Body of pancreas (tissue), 4 donors: ENCODE measurements at regions not wholly inside any gene's neighbourhood (a gene's known extent, or its start where the extent isn't known, plus 50 kb on each side); places are given as distances from the start of the nearest gene placed in this dataset.

Experiments
- POLR2A ChIP-seq, 3 donors: fragments of 450-650 bp; IDR thresholded peaks; one replicate each; pipeline ENCODE4 v1.6.1; 2016; ENCODE audit warnings: antibody characterized with exemption in 3 of 3, mild to moderate bottlenecking in 2 of 3
- TF ChIP-seq, protein P1 (sequence below), 7 experiments: fragments of 450-650 bp in 4 of 7; fragments of 200-600 bp in 3 of 7; sonication (generic) in 3 of 7; IDR thresholded peaks; one replicate each; pipeline ENCODE4 v1.5.1; 2016 to 2019; ENCODE audit warnings: antibody characterized with exemption in 7 of 7

DNA sequence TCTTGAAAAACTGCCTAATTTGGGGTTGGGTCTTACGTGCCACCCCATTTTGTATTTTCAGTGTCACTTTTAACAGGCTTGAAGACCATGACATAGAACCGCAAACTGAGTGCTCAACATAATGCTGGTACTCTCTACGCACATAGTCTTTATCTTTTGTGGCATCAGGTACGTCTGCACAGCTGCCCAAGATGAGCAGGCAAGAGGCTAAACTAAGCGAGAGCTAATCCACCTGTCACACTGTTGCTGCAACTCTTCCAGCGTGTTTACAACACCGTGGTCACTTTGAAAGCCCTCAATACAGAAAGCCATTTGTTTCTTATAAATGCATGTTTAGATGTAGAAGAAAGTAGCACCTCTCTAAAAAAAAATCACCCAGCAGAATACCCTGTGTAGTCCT is 270.0 kb upstream of the TCF4 start:
- TF ChIP-seq, protein P1, sequence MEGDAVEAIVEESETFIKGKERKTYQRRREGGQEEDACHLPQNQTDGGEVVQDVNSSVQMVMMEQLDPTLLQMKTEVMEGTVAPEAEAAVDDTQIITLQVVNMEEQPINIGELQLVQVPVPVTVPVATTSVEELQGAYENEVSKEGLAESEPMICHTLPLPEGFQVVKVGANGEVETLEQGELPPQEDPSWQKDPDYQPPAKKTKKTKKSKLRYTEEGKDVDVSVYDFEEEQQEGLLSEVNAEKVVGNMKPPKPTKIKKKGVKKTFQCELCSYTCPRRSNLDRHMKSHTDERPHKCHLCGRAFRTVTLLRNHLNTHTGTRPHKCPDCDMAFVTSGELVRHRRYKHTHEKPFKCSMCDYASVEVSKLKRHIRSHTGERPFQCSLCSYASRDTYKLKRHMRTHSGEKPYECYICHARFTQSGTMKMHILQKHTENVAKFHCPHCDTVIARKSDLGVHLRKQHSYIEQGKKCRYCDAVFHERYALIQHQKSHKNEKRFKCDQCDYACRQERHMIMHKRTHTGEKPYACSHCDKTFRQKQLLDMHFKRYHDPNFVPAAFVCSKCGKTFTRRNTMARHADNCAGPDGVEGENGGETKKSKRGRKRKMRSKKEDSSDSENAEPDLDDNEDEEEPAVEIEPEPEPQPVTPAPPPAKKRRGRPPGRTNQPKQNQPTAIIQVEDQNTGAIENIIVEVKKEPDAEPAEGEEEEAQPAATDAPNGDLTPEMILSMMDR (IDR thresholded peaks at IDR 0.05), result no peak
- TF ChIP-seq POLR2A (IDR thresholded peaks at IDR 0.05), result no peak
